CD4-positive, alpha-beta T cell treated with Interleukin-12 subunit alpha and Interleukin-12 subunit beta, for 1 hour (primary cell): ENCODE measurements at regions not wholly inside any gene's neighbourhood (a gene's known extent, or its start where the extent isn't known, plus 50 kb on each side); places are given as distances from the start of the nearest gene placed in this dataset.
"Not testable (repeated sequence)": the region's sequence is repeated elsewhere in the genome, so short reads cannot be mapped to it uniquely, and the experiment has no call there.

Experiments
- DNase-seq: peaks from one replicate; pipeline ENCODE4 v3.0.0-alpha.2; 2020

DNA sequence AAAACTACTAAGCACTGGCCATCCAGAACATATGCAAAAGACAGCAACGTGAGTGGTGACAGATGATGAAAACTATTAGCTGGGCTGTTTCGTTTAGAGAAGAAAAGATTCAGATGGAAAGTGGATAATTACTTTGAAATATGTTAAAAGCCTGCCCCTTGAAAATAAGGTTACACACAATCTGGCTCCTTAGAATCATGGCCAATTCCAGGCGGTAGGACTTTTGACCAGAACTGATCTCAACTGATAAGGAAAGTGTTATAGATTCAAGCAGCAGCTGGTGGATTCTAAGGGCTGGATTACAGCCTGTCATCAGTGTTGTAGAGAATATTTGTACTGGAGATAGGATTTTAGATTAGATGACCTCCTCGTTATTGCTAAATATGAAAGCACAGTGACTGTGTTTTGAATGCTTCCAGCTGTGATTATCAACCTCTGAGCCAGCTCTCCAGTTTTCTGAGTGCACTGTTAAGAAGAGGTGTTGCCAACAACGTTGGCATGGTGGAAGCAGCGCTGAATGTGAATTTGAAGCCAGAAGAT is 75.1 kb downstream of the KBTBD2 start:
- not testable (repeated sequence) for DNase-seq

DNA sequence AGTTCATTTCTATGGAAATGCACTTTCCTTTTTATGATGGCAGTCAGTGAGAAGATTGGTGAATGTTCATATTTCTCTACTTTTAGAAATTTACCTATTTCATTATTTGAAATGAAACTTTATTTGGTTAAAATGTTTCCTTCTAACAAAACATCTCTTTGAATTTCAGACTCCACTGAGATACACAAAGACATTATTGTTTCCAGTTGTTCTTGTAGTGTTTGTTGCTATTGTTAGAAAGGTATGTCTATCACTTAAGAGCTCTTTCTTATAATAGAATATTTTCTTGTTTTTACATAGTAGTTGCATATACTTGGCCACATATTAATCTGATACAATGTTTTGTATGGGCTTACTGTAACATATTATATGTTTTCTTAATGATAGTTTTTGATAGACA is 76.8 kb downstream of the KBTBD2 start:
- DNase-seq = not testable (repeated sequence)

DNA sequence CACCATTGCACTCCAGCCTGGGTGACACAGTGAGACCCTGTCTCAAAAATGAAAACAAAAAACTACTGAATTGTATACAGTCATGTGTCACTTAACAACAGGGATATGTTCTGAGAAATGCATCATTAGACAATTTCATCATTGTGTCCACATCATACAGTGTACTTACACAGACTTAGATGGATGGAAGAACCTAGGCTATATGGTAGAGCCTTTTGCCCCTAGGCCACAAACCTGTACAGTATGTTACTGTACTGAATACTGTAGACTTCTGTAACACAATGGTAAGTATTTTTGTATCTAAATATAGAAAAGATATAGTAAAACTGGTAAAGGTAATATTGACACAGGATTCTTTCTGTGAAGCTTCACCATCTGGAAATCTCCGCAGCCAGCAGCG is 81.7 kb downstream of the KBTBD2 start:
- DNase-seq = no peak

DNA sequence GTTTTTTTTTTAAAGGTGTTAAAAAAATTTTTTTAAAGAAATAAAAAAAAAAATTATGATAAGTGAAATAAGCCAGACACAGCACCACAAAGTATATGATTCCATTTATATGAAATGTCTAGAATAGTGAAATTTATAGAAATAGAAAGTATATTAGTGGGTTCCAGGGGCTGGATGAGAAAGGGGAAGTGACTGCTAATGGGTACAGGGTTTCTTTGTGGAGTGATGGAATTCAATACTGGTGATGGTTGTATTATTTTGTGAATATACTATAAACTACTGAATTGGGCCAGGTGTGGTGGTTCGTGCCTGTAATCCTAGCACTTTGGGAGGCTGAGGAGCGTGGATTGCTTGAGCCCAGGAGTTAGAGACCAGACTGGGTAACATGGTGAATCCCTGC is 82.2 kb downstream of the KBTBD2 start:
- no peak for DNase-seq

DNA sequence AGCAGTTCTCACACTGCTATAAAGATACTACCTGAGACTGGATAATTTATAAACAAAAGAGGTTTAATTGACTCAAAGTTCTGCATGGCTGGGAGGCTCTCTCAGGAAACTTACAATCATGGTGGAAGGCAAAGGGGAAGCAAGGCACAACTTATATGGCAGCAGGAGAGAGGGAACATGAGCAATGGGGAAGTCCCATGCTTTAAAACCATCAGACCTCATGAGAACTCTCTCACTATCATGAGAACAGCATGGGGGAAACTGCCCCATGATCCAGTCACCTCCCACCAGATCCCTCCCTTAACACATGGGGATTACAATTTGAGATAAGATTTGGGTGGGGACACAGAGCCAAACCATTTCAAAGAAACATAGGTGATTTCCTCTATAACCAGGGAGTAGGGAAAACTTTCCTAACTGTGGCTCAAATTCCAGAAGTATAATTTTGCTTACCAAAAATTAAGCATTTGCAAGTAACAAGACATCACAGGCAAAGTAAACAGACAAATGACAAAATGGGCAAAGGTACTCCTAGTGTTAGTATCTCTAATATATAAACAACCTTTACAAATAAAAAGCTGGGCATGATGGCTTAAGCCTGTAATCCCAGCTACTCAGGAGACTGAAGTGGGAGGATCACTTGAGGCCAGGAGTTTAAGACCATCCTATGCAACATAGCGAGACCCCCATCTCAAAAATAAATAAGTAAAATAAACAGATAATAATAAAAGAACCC is 88.0 kb downstream of the KBTBD2 start:
- no peak for DNase-seq

DNA sequence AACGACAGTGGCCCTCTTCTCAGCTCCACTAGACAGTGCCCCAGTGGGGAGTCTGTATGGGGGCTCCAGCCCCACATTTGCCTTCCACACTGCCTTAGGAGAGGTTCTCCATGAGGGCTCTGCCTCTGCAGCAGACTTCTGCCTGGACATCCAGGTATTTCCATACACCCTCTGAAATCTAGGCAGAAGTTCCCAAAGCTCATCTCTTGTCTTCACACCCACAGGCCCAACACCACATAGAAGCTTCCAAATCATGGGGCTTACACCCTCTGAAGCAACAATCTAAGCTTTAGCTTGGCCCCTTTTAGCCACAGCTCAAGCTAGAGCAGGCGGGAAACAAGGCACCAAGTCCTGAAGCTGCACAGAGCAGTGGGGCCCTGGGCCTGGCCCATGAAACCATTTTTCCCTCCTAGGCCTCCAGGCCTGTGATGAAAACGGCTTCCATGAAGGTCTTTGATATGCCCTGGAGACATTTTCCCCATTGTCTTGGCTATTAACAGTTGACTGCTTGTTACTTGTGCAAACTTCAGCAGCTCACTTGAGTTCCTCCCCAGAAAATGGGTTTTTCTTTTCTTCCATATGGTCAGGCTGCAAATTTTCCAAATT is 89.2 kb downstream of the KBTBD2 start:
- DNase-seq = no peak

DNA sequence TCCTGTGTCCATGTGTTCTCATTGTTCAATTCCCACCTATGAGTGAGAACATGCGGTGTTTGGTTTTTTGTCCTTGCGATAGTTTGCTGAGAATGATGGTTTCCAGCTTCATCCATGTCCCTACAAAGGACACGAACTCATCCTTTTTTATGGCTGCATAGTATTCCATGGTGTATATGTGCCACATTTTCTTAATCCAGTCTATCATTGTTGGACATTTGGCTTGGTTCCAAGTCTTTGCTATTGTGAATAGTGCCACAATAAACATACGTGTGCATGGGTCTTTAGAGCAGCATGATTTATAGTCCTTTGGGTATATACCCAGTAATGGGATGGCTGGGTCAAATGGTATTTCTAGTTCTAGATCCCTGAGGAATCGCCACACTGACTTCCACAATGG is 98.5 kb downstream of the KBTBD2 start:
- not testable (repeated sequence) for DNase-seq

DNA sequence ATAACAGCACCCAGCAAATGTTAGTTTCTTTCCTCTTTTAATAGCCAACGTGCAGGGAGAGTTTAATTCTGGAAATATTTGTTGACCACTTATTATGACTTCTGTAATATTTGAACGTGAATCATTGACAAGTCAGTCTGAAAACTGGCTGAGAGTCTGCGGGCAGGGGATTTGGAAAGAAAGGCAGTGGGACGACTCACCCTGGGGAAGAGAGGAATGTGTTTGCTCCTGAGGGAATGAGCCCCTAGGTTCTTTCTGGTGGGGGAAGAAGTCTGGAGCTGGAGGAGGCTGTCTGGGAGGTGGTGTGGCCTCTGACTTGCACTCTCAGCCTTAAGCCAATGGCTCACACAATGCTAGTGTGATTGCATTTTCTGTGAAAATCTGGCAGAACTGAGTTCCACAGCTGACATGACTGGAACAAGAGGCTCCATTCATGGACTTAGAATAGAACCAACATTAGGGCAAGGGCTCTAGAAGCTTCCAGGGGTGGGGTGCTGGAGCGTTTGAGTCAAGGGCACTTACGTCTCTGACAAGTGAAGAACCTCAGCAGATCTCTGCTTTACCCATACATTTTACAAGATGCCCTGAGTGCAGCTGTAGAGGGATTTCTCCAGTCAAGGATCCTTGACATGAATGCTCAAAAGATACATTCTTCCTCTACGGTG is 100.7 kb downstream of the KBTBD2 start:
- DNase-seq = not testable (repeated sequence)

DNA sequence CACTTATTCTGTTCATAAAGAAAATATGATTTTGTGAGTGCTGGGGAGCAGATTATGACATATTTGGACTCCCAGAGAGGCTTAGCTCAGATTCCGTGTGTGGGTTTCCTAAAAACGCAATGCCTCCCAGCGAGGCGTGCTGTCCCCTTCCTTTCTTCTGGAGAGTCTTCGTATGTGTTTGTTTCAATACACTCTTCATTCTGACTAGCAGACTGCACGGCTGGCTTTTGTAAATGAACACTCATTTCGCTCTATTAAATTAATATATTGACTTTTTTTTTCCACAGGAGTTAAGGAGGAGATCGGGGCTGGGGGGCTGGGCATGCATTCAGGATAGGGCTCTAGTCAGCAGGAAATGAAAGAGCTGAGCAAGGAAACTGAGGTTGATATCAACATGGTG is 102.3 kb downstream of the KBTBD2 start:
- DNase-seq = not testable (repeated sequence)

DNA sequence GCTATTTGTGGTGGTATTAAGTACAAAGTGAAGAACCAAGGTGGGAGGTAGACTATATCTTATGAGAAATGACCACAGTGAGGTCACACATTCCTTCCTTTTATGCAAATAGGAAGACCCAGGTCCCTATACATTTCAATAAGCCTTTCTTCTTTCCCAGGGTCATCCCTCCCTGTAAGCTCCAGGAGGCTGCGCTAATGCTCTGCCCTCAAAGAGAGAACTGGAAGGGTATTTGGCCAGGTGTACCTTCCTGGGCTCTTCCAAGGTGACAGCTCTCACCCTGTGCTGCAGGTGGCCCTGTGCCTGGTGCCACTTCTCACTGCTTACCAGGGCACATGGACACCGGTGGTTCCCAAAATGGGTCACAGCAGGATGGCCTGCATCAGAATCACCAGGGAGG is 103.4 kb downstream of the KBTBD2 start:
- not testable (repeated sequence) for DNase-seq

DNA sequence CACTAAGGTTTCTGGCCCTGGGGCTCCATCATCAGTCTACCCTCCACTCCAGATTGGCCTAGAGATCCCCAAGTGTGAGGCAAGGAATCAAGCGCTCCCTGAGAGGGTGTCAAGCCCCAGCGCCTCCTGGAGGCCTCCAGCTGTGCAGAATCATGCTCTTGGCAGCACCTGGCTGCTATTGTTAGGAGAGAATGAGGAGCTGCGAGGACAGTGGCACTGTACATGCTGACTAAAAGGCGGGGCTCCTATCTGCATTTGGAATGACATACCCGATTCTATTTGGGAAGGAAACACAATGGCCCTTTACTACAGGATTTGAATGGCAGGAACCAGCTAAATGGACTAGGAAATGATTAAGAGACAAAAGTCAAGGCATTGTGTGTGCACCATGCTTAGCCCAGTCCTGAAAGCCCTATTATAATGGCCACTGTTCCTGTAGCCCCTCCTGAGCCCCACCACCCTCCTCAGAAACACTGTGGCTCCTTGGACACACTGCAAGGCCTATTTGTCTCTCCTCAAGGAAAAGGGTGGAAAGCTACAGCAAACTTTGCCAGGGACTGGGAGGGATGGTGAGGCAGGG is 106.1 kb downstream of the KBTBD2 start:
- DNase-seq = not testable (repeated sequence)

DNA sequence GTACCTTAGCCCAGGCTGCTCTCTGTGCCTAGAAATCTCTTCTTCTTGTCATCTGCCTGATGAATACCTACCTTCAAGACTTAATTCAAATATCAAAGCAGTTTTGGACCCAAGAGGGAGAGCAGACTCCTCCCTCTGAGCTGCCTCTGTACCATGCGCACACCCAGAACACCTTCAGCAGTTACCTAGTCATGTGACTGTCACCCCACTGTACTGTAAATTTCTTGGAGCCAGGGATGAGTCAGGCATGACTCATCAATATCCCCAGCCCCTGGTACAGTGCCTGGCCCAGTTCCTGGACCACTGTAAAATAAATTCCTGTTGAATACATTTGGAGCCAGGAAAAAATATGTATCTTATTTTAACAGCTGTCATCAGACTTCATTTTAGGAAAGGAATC is 111.7 kb downstream of the KBTBD2 start:
- DNase-seq = not testable (repeated sequence)

DNA sequence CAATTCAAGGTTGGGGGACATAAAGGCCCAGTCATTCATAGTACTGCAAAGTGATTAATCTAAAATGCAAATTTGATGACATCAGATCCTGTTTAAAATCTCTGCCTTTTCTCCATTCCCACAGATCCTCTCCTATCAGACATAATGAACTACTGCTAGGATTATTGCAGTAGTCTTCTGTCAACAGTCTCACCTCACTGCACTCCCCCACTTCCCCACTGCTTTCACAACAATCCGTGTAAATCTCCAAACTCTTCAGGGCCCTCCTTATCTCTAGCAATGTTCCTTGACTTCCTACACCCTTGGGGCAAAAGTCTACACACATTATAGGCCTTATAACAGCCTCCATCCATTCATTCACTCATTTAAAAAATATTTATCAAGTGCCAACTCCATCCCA is 112.4 kb downstream of the KBTBD2 start:
- DNase-seq = no peak

DNA sequence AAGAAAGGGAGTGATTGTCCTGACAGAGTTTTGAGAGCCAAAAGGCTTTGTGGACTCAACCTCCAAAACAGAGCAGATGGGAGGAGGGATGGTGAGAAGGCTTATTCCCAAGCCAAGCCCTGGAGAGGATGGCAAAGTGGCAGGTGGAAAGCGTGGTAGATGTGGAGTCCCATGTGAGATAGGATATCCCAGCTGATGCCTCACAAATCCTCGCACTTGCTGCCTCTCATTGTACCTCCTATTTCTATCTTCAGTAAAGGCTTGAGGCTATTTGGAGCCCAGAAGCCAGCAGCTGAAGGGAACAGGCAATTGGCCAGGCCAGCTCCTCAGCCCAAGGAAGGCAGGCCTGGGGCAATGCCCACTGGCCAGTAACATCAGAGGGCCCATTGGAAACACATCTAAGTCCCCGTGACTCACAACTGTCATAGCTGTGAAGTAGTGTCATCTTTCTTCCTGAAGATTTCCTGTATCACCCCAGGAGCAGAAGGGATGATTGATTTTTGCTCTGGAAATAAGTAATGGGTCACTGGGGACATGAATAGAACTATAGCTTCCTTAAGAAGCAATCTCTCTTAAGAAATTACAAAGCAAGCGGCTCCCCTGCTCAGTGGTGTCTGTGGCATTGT is 114.4 kb downstream of the KBTBD2 start:
- DNase-seq = not testable (repeated sequence)

DNA sequence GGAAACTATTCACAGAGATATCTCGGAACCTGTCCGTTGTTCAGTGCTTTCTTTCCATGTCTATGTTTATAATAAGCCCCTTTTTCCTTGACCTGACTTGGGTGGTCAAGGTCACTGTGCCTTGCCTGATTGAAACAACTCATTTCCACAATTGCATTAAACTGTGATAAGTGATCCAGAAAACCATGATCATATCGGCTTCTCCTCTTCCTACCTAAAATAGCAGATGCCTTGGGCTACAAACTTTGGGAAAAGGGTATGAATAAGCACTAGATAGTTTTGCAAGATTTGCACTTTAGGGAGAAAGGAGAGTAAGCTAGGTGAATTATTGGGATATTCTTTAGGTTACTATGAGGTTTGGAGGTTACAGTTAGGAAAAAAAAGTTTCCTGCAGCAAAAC is 115.2 kb downstream of the KBTBD2 start:
- not testable (repeated sequence) for DNase-seq

DNA sequence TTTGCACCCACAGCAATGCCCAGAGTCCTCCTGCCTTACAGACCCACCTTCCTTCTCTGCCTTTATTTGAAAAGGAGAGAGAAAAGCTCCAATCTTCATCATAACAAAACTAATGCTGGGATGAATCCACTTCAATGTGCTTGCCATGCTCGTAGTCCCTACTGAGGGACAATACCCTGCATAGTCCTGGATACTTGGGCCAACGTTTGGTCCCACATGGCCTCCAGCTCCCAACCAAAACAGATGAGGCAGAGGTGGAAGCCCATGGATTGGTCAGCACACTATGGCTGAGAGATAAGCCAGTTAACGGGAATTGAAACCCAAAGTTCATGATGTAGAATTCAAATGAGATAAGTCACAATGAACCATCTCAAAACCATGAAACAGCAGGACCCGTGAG is 115.8 kb downstream of the KBTBD2 start:
- not testable (repeated sequence) for DNase-seq

DNA sequence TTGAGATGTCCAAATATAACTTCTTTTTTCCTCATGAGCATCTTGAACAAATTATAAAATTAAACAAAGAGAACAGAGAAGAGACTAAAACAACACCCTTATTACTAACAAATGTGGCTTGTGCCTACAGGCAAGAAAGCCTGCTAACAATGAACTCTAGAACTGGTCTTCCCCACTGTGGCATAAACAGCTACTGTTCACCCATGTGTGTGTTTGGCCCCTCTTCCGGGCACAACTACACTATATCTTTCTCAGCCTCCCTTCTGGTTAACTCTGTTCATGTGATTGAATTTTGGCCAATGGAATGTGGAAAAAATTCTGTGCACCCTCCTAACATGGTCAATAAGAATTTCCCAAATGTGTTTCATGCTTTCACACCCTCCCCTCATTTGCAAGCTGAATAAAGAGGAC is 117.0 kb downstream of the KBTBD2 start:
- DNase-seq = no peak

DNA sequence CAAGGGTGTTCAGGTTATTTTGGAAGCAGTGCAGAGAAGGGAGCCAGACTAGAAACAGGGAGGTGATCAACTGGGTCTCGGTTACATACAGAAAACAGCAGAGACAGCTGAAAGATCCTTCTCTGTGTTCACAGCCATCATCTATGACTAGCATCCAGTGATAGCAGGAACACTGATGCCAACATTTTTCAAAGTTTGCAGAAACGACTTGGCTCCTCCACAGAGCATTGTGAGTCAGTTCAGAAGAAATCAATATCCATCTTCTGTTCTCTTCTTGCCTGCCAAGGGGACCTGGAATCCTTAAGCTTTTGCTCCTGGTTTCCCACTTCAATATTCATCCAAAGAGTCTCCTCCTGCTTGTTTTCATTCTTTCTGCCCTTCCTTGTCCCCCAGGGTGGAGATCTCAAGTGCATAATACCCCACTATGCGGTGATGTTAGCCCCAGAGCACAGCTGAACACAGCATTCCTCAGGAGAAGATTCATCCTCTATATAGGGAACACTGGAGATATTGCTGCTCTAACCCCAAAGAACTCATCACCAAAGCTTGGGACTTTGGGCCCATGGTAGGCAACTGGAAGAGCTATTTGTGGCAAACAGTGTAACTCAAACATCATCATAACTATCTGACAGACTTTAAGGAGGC is 122.6 kb downstream of the KBTBD2 start:
- not testable (repeated sequence) for DNase-seq

DNA sequence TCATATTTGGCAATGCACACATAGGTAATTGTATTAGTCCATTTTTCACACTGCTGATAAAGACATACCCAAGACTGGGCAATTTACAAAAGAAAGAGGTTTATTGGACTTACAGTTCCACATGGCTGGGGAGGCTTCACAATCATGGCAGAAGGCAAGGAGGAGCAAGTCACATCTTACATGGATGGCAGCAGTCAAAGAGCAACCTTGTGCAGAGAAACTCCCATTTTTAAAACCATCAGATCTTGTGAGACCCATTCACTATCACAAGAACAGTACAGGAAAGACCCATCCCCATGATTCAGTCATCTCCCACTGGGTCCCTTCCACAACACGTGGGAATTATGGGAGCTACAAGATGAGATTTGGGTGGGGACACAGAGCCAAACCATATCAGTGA is 123.2 kb downstream of the KBTBD2 start:
- not testable (repeated sequence) for DNase-seq

DNA sequence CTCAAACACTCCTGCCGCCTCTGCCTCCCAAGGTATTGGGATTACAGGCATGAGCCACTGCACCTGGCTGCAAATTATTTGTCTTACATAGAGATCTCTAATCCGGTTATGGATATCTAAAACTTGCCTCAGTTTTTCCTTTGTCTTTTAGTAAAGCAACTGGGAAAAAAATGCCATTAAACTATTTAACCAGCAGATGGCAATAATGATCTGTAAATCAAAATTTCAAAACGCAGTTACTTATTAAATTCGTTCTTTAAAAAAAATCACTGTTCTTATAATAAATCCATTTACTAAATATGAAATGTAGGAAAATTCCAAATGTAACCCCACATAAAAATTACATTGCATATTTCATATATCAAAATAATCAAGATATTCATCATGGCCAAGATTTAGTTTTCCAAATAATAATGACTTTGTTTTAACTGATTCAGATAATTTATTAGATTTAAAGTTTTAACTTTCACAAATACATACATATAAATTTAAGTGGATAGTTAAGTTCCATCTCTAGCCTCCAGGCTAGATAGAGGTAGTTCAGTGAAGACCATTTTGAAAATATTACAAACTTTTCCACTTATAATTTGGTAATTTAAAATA is 125.8 kb downstream of the KBTBD2 start:
- DNase-seq = peak; percentile 17

DNA sequence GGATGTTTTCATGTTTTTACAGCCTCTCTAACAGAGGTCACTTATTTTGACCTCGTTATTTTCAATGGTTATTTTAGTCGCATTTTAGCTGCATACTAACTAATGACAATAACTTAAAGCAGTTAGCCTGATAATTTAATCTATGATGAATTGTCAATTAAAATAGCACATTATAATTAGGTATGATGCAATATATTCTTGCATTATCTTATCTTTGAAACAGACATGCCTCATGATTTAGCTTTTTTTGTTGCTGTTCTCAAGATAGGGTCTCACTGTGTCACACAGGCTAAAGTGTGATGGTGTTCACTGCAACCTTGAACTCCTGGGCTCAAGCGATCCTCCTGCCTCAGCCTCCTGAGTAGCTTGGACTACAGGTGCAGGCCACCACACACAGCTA is 126.4 kb downstream of the KBTBD2 start:
- DNase-seq = no peak

DNA sequence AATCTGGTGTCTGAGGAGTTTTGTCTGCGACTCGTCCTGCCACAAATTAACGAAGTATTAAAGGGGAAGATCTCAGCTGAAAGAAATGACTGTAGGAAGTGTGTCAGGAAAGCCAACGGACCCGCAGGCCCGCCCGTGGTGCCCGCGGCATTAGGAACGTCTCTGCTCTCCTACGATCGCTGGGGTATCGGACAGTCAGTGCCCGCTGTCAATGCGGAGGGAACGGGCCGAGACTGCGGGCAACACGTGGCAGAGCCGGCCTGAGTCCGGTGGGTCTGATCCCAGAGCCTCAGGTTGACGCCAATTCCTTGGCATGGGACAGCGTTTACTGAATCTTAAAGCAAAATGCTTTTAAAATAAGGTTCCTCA is 128.7 kb downstream of the KBTBD2 start:
- DNase-seq = no peak
